NB4 (cell line): ENCODE measurements at regions not wholly inside any gene's neighbourhood (a gene's known extent, or its start where the extent isn't known, plus 50 kb on each side); places are given as distances from the start of the nearest gene placed in this dataset.

Source experiments
- MYC ChIP-seq: IDR thresholded peaks from 2 replicates; pipeline ENCODE4 v1.6.1; 2011; ENCODE audit warnings: low read depth, low read length
- POLR2A ChIP-seq: IDR thresholded peaks from 2 replicates; pipeline ENCODE4 v1.6.1; 2011; ENCODE audit warnings: mild to moderate bottlenecking; ENCODE audit not compliant: insufficient read length; ENCODE audit errors: extremely low read depth
- TF ChIP-seq, protein P1 (sequence below): IDR thresholded peaks from one replicate; pipeline ENCODE4 v1.5.1; 2012; ENCODE audit warnings: low read depth, low read length
- TF ChIP-seq, protein P2 (sequence below): IDR thresholded peaks from 2 replicates; pipeline ENCODE4 v1.6.1; 2011; ENCODE audit warnings: low read depth, low read length

DNA sequence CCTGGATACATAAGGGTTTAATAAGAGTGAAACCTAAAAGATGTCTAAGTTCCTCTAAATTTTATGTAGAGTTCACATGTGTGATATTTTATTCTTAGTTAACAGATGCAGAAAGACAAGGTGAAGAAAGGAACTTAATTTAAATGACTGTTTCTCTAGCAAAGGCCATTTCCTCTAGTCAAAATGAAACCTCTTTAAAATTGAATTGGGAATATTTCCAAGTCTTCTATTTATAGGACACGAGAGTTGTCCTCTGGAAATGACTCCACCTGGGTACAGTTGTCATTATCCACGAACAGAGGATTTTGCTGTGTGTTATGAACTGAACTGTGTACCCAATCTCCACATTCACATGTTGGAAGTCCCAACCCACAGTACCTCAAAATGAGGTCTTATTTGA, 64.5 kb upstream of the KCNK1 start:
- TF ChIP-seq, protein P1, sequence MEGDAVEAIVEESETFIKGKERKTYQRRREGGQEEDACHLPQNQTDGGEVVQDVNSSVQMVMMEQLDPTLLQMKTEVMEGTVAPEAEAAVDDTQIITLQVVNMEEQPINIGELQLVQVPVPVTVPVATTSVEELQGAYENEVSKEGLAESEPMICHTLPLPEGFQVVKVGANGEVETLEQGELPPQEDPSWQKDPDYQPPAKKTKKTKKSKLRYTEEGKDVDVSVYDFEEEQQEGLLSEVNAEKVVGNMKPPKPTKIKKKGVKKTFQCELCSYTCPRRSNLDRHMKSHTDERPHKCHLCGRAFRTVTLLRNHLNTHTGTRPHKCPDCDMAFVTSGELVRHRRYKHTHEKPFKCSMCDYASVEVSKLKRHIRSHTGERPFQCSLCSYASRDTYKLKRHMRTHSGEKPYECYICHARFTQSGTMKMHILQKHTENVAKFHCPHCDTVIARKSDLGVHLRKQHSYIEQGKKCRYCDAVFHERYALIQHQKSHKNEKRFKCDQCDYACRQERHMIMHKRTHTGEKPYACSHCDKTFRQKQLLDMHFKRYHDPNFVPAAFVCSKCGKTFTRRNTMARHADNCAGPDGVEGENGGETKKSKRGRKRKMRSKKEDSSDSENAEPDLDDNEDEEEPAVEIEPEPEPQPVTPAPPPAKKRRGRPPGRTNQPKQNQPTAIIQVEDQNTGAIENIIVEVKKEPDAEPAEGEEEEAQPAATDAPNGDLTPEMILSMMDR = no peak
- TF ChIP-seq POLR2A = no peak
- TF ChIP-seq MYC = no peak
- TF ChIP-seq, protein P2, sequence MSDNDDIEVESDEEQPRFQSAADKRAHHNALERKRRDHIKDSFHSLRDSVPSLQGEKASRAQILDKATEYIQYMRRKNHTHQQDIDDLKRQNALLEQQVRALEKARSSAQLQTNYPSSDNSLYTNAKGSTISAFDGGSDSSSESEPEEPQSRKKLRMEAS = no peak
